Astrocyte of the hippocampus (primary cell): ENCODE measurements at regions not wholly inside any gene's neighbourhood (a gene's known extent, or its start where the extent isn't known, plus 50 kb on each side); places are given as distances from the start of the nearest gene placed in this dataset.
"Not testable (repeated sequence)": the region's sequence is repeated elsewhere in the genome, so short reads cannot be mapped to it uniquely, and the experiment has no call there.

ENCODE experiments used
- DNase-seq: peaks from one replicate; pipeline ENCODE4 v3.0.0; 2011; ENCODE audit warnings: low read depth, low spot score

DNA sequence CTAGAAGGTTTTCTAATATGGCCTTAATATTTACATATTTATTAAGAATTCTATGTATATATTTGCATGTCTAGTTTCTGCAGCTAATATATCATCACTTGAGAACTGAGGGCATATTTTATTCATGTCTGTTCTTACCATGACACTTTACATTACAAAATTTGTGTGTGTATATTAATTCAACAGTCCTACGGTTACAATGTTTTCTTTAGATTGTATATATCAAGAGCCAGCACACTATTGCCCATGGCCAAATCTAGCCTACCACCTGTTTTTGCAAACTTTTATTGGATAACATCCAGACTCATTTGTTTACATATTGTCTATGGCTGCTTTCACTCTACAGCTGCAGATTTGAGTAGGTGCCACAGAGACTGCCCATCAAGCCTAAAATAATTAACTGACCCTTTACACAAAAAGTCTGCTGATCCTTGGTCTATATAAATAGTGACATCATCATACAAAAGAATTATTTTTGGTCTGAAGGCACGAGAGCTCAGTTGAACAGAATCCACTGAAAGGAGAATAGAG lies 577.4 kb upstream of the PBX1 start:
- DNase-seq = no peak

- no peak for DNase-seq
Measured at GRCh38 chr1:163983097-163983496, 575.9 kb upstream of the PBX1 start.

DNA sequence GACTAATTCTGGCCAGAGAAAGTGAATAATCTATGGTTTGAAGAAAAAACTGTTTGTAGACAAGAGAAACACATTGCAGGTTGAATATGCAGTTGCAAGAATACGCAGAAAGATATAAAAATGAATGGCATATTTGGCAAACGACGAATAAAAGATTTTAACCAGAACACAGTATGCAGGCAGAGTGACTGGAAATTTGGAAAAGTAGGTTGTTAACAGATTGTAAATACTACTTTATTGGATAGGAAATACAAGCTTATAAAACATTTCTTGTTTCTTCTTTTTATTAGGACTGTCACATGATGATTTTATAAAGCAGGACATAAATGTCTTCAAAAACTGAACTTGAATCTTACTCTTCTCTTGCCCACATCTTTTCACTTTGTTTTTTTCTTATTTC lies 573.3 kb upstream of the PBX1 start:
- DNase-seq = no peak

GRCh38 chr1:163999131-163999530 lies 559.9 kb upstream of the PBX1 start:
- DNase-seq = no peak

GRCh38 chr1:164006186-164006585 lies 552.8 kb upstream of the PBX1 start:
- not testable (repeated sequence) for DNase-seq

GRCh38 chr1:164006621-164007020 lies 552.4 kb upstream of the PBX1 start:
- DNase-seq = no peak

- no peak for DNase-seq
Measured at GRCh38 chr1:164017239-164017638, 541.7 kb upstream of the PBX1 start.

DNA sequence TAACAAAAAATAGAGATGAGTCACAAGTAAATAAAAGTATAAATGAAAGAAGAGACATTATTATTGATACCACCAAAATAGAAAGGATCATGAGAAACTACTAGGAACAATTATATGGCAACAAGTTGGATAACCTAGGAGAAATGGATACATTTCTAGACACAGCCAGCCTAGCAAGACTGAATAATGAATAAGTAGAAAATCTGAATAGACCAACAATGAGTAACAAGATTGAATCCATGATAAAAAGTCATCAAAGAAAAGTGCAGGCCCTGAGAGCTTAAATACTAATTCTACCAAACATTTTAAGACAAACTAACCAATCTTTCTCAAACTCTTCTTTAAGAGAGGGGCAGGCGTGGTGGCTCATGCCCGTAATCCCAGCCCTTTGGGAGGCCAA lies 538.6 kb upstream of the PBX1 start:
- no peak for DNase-seq

- DNase-seq = no peak
Measured at GRCh38 chr1:164021813-164022212, 537.2 kb upstream of the PBX1 start.

DNA sequence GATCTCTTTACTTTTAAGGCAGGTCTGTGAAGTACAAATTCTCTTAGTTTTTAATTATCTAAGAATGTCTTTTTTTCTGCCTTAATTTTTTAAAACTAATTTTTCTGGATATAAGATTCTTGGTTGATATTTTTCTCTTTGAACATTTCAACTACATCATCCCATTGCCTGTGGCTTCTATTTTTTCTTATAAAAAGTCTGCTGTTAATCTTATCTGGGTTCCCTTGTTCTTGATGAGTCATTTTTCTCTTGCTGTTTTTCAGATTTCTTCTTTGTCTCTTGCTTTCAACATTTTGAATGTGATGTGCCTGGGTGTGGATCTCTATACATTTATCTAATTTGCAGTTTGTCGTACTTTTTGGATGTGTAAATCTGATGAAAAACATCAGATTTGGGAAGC lies 525.2 kb upstream of the PBX1 start:
- no peak for DNase-seq

DNA sequence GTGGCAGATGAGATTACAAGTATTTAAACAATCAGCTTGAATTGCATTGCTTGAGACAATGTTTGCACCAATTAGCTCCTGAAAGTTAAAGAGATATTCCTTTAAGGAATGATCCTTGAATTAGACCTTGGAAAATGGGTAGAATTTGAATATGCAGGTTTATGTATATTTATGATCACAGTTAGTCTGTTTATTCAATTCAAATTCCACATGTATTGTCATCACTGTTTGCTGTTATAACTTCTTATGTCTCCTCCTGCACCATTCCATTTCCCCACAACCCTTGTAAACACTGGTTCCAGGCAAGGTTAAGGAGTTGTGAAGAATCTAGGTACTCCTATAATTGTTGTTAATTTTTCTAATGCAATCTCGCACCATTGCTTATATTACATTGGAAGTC lies 518.2 kb upstream of the PBX1 start:
- DNase-seq = no peak

- DNase-seq = no peak
Measured at GRCh38 chr1:164051782-164052181, 507.2 kb upstream of the PBX1 start.

DNA sequence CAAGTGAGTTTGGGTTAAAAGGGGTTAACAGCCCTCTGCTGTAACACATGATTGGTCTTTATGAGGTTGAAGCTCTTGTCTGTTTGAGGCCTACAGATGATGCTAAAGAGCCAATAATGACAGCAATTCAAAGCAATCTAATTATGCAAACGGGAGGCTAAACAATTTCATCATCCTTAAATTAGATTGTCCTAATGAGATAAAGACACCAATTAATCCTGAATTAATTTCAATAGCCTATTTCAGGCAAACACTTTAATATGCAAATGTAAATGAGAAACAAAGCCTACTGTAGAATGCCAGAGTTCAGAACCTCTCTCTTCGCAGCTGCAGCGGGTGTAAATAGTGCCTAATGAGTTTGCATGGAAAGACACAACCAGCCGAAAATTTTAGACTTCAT lies 504.7 kb upstream of the PBX1 start:
- no peak for DNase-seq

DNA sequence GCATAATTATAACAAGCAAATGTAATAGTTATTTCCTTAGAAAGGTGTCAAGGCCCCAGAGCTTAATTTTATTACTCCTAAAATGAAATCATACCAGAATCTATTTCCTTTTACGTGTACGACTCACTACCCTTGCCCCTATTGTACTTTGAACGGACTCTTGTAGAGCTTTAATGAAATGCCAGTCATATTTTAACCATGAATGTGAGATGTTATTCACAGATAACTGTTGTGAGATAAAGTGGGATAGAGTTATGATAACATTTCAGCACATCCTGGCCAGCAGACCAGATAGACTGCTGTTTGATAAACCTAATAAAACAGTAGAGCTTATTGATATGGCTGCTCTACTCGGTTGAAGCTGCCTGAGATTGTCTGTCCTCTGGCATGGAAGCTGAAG lies 500.8 kb upstream of the PBX1 start:
- no peak for DNase-seq

DNA sequence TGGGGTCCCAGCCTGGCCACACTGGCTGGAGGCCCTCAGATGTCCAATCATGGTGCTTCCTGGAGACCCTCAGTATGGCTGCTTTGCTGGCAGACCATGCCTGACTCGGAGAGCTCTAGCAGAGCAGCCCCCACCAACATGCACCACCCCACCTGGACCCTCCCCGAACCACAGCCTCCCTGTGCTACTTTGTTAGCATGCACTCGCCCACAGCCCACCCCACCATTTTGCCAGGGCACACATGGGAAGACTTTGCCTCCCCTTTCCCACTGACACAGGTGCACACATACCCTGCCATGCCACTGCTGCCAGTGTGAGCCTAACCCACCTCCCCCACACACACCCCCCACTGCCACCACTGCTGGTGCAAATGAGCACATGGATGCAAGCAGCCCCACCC lies 497.5 kb upstream of the PBX1 start:
- DNase-seq = no peak

DNA sequence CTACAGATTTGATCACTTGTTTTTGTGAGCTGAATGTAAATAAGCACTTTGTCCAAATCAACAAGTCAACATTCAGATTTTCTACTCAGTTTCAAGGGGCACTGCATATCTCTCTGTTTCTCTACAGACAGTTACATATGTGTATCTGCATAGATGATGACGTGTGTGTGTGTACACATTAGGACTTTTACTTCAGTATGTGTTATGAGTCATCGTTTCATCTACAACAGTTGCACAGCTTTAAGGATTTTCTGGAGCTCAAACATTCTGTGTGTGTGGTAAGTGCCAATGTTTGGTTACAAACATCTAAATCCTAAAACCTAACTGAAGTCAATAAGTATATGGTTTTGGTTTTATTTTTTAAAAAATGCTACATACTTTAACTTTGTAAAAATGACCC lies 494.5 kb upstream of the PBX1 start:
- no peak for DNase-seq

DNA sequence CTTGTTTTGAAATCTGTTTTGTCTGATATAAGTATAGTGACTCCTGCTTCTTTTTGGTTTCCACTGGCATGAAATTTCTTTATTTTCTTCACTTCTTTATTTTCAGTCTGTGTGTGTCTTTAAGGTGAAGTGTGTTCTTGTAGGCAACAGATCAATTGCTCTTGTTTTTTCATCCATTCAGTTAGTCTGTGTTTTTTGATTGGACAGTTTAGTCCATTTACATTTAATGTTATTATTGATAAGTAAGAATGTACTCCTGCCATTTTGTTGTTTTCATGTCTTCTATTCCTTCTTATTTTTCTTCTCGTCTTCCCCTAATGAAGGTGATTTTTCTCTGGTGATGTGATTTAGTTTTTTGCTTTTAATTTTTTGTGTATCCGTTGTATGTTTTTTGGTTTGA lies 487.7 kb upstream of the PBX1 start:
- no peak for DNase-seq

DNA sequence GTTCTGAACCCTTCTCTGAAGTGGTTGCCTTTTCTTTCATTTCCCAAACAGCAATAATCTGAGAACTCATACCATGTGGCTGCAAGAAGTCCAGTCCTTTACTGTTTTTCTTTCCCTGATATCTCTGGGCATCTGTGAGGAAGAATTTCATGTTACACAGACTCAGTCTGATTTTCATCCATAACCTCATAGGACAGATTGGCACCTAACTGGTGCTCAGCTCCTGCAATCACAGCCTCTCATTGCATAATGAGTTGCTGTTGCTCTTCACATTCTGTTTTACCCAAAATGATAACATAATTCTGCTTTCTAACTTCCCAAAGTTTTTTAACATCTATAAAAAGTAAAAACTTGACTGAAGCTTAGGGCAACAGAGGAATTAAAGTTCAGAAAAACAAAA lies 472.2 kb upstream of the PBX1 start:
- DNase-seq = no peak

GRCh38 chr1:164087906-164088453 lies 471.0 kb upstream of the PBX1 start:
- no peak for DNase-seq

- peak; percentile 0 for DNase-seq
Measured at GRCh38 chr1:164092603-164093353, 466.2 kb upstream of the PBX1 start.

DNA sequence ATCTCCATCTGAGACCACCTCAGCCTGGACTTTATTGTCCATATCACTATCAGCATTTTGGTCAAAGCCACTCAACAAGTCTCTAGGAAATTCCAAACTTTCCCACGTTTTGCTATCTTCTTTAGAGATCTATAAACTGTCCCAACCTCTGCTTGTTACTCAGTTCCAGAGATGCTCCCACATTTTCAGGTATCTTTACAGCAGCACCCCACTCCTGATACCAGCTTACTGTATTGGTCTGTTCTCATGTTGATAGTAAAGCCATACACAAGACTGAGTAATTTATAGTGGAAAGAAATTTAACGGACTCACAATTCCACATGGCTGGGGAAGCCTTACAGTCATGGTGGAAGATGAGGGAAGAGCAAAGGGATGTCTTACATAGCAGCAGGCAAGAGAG lies 465.4 kb upstream of the PBX1 start:
- no peak for DNase-seq

DNA sequence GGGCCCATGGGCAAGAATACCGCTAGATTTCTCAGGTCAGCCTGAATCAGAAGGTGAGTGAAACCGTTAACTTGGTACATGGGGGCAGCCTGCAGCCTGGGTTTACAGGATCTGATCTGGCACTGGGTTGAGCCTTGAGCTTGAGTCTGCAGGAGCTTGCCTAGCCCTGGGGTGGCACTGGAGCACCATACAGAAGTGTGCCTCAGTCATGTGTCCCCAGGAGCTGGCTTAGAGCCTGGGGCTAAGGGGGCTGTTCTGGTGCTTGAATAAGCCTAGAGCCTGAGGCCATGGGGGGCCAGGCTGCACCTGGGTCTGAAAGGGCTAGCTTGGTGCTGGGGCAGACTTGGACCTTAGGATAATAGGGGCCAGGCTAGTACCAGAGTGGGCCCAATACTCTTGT lies 457.2 kb upstream of the PBX1 start:
- no peak for DNase-seq

GRCh38 chr1:164131949-164132348 lies 427.0 kb upstream of the PBX1 start:
- no peak for DNase-seq
